GM19455 (cell line): ENCODE measurements at regions not wholly inside any gene's neighbourhood (a gene's known extent, or its start where the extent isn't known, plus 50 kb on each side); places are given as distances from the start of the nearest gene placed in this dataset.

ENCODE experiments used
- ATAC-seq: cut with Tn5 transposase; IDR thresholded peaks from one replicate; pipeline ENCODE4 v1.9.1; 2021; ENCODE audit not compliant: unreplicated experiment

- no peak for ATAC-seq
Observed at GRCh38 chr17:77306790-77307478, 166.2 kb downstream of the SEC14L1 start.

DNA sequence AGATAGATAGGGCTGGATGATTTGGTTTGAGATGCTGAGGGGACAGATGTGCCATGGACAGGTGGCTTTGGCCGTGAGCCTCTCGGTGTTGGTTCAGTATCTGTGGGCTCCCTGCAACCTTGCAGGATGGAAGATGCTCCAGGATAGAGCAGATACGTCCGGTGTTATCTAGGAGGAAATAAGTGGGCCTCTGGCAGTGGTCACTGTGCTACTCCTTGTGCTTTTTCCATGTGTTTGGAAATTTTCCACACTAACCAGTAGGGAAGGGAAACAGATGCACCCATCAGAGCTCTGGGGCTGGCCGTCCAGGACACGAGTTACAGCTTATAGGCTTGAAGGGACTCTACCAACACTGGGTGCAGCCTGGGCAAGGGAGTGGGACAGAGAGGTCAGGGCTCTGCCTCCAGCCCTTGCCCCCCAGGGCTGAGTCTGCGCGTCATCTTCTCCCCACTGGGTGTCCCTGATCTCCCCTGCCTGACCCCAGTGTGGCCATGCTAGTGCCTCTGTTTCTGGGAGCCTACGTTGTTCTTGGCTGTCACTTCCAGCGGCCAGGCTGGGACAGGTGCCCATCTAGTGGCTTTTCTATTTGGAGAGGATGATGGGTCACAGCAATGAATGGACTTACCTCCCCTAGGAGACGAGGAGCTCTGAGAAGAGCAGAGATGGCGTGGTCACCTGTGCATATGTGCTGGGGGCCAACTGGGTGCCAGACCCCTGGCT is 166.9 kb downstream of the SEC14L1 start:
- ATAC-seq: no peak

GRCh38 chr17:77308861-77309726 is 168.3 kb downstream of the SEC14L1 start:
- ATAC-seq: no peak

GRCh38 chr17:77310336-77310735 is 169.6 kb downstream of the SEC14L1 start:
- ATAC-seq: no peak

DNA sequence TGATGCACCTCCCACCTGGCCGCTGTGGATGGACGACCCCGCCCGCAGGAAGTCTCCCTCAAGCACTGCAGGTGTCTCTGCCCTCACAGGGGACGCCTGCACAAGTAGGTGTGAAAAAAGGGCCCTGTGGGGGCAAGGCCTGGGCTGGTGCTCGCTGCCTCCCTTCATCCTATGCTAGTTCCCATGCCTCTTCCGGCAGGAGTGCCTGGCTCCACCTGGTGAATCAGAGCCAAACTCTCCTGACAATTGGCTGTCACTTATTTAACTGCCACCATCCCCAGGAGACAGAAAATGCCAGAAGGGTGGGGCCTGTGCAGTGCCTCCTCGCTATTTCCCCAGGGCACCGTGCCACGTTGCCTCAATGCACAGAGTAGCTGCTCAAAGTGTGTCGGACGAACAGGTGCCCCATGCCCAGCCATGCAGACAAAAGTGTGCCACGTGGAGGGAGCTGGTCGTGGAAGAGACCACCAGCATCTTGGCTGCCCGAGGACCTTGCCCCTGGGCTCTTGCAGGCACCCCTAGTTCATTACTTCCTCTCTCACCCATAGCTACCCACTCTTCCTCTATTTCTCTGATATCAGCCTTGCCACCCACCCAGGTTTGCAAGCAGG is 170.7 kb downstream of the SEC14L1 start:
- ATAC-seq: no peak

DNA sequence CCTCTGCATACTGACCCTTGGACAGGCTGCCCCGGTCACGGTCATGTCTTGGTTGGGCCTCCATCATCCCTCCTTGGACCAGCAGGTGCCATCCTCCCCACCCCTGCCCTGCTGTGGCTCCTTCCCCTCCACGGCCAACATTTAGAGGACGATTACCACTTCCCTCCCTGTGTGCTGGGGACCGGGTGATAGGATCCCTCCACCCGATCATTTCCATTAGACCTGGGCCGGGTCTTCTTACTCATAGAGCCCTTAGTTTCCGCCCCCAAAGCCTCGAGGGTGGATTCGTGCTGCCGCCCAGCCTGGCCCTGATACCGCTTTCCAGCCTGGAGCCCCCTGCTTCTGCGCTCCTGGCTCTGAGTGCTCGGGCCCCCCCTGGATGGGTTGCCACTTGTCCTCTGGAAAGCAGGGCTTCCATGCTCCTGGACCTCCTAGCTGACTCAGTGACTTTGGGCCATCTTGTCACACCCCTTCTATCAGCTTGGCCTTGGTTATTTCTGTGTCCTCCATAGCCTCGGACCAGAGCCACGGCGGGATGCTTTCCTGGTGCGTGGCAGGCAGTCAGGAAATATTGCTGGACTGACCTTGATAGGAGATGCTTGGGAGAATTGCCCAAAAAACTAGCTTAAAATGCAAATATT is 171.4 kb downstream of the SEC14L1 start:
- ATAC-seq: no peak

- no peak for ATAC-seq
Observed at GRCh38 chr17:77312786-77313599, 172.2 kb downstream of the SEC14L1 start.

DNA sequence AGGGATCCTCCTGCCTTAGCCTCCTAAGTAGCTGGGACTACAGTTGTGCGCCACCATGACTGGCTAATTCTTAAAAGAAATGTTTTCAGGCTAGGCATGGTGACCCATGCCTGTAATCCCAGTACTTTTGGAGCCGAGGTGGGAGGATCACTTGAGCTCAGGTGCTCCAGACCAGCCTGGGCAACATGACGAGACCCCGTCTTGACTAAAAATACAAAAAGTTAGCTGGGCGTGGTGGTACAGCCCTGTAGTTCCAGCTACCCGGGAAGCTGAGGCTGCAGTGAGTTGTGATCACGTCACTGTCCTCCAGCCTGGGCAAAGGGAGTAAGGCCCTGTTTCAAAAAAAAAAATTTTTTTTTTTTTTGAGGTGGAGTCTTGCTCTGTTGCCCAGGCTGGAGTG is 173.1 kb downstream of the SEC14L1 start:
- ATAC-seq: no peak

DNA sequence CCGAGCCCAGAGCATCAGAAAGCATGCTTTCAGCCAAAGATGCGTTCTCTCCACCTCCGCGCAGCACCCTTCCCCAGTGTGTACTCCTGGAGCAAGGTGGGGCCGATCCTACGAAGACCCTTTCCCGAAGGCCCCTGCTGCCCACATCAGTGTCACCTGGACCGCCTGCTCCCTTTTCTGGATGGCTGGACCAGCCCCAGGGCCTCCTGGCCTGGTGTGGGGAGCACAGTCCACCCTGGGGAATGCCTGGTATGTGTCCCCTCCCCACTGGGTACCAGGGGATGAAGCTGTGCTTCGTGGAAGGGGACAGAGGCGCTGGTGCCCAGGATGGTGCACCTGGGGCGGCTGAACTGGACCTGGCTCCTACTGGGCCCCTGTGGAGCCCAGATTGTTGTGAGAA is 173.8 kb downstream of the SEC14L1 start:
- ATAC-seq: no peak

GRCh38 chr17:77315010-77315409 is 174.2 kb downstream of the SEC14L1 start:
- no peak for ATAC-seq

GRCh38 chr17:77315551-77316190 is 174.9 kb downstream of the SEC14L1 start:
- ATAC-seq: no peak

GRCh38 chr17:77316191-77316641 is 175.4 kb downstream of the SEC14L1 start:
- ATAC-seq: no peak

DNA sequence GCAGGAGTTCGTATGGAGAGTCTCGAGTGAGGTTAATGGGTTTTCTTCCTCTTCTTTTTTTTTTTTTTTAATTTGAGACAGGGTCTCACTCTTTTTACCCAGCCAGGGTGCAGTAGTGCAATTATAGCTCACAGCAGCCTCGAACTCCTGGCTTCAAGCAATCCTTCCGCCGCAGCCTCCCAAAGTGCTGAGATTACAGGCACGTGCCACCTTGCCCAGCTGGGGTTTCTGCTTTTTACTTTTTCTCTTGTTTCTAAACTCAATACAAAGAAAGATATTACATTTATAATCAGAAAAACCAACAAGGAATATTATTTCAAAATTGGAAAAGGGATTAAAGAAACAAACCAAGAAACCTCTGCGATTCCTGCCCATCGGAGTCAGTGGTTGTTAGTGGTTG is 175.9 kb downstream of the SEC14L1 start:
- ATAC-seq: no peak

DNA sequence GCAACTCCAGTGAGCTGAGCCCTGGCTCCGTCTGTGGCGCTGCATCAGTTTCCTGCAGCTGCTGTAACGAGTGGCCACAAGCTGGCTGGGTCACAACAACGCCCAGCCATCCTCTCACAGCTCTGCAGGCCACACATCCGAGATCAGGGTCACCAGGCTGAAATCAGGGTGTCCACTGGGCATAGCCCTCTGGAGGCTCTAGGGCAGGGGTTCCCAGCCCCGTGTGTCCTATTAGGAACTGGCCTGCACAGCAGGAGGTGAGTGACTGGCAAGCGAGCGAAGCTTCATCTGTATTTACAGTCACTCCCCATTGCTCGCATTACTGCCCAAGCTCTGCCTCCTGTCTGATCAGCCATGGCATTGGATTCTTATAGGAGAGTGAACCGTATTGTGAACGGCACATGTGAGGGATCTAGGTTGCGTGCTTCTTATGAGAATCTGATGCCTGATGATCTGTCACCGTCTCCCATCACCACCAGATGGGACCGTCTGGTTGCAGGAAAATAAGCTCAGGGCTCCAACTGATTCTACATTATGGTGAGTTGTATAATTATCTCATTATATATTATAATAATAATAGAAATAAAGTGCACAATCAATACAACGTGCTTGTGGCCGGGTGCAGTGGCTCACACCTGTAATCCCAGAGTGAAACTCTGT is 176.5 kb downstream of the SEC14L1 start:
- no peak for ATAC-seq

GRCh38 chr17:77318021-77318420 is 177.3 kb downstream of the SEC14L1 start:
- ATAC-seq: no peak

- no peak for ATAC-seq
Observed at GRCh38 chr17:77318491-77319210, 177.9 kb downstream of the SEC14L1 start.

DNA sequence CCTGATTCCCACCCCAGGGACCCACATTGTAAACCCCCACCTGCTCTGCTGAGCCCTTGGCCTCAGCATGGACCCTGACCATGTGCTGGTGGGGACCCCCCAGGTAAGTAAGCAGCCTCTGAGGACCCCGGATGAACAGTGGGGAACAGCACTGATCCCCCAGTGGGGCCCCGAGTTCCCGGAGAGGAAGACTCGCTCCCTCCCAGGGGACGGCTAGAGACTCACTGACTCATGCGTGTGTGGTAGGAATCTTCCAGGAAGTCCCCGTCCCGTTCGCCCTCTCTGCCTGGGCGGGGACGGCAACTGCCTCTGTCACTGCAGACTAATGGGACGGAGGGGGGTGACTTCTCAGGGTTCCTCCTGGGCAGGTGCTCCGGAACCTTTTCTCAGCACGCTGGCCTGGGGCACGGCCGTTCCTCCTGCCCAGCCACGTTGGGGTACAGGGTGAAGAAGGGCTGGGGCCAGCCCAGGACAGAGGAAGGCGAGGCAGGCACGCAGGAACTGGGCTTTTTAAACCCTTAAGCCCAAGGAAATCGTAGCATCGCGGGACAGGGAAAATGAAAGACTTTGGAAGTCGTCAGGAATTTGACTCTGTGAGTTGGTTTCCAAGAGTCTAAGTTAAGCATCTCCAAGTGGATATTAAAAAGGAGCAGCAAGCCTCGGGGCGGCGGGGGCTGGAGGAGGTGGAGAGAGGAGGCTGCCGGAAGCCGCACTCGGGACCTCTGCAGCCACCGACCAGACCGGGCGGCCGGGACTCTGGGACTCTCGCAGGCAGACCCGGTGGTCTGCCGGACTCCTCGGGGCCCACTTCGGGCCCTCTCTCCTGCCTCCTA is 178.7 kb downstream of the SEC14L1 start:
- ATAC-seq: no peak
